HG03520 (cell line): ENCODE measurements at regions not wholly inside any gene's neighbourhood (a gene's known extent, or its start where the extent isn't known, plus 50 kb on each side); places are given as distances from the start of the nearest gene placed in this dataset.

ENCODE experiments used
- ATAC-seq: cut with Tn5 transposase; IDR thresholded peaks from one replicate; pipeline ENCODE4 v1.9.1; 2021; ENCODE audit warnings: mild to moderate bottlenecking, moderate library complexity; ENCODE audit not compliant: unreplicated experiment

GRCh38 chrX:80098038-80098437, 83.5 kb downstream of the TBX22 start:
- ATAC-seq = no peak

GRCh38 chrX:80120335-80120734, 105.8 kb downstream of the TBX22 start:
- no peak for ATAC-seq

- ATAC-seq = no peak
Measured at GRCh38 chrX:80138938-80139337, 124.4 kb downstream of the TBX22 start.

- no peak for ATAC-seq
Measured at GRCh38 chrX:80139564-80139963, 125.0 kb downstream of the TBX22 start.

- no peak for ATAC-seq
Measured at GRCh38 chrX:80170581-80170980, 156.0 kb downstream of the TBX22 start.

GRCh38 chrX:80173261-80173660, 158.7 kb downstream of the TBX22 start:
- ATAC-seq = no peak

- ATAC-seq = no peak
Measured at GRCh38 chrX:80174925-80175574, 160.5 kb downstream of the TBX22 start.

- ATAC-seq = no peak
Measured at GRCh38 chrX:80181079-80181478, 166.5 kb downstream of the TBX22 start.

- ATAC-seq = no peak
Measured at GRCh38 chrX:80184854-80185253, 170.3 kb downstream of the TBX22 start.

- no peak for ATAC-seq
Measured at GRCh38 chrX:80206647-80207046, 192.1 kb downstream of the TBX22 start.

GRCh38 chrX:80207327-80207726, 192.8 kb downstream of the TBX22 start:
- ATAC-seq = no peak

GRCh38 chrX:80216086-80216485, 201.5 kb downstream of the TBX22 start:
- no peak for ATAC-seq

GRCh38 chrX:80223982-80224579, 196.2 kb upstream of the TENT5D start:
- ATAC-seq = no peak

GRCh38 chrX:80229626-80230025, 190.6 kb upstream of the TENT5D start:
- ATAC-seq = no peak

- no peak for ATAC-seq
Measured at GRCh38 chrX:80237072-80237471, 183.2 kb upstream of the TENT5D start.

GRCh38 chrX:80246271-80246670, 174.0 kb upstream of the TENT5D start:
- ATAC-seq = no peak

- no peak for ATAC-seq
Measured at GRCh38 chrX:80266287-80266686, 154.0 kb upstream of the TENT5D start.

GRCh38 chrX:80266979-80267378, 153.3 kb upstream of the TENT5D start:
- ATAC-seq = no peak

- ATAC-seq = no peak
Measured at GRCh38 chrX:80267790-80268189, 152.5 kb upstream of the TENT5D start.

- no peak for ATAC-seq
Measured at GRCh38 chrX:80282535-80282934, 137.7 kb upstream of the TENT5D start.

- ATAC-seq = peak; percentile 51
Measured at GRCh38 chrX:80285131-80285773, 135.0 kb upstream of the TENT5D start.

- no peak for ATAC-seq
Measured at GRCh38 chrX:80290834-80291233, 129.4 kb upstream of the TENT5D start.
